B cell (primary cell): ENCODE measurements at regions not wholly inside any gene's neighbourhood (a gene's known extent, or its start where the extent isn't known, plus 50 kb on each side); places are given as distances from the start of the nearest gene placed in this dataset.

Experiments
- ATAC-seq: fragments of 200-7000 bp; cut with Tn5 transposase; one replicate; pipeline ENCODE4 v1.10.0; 2021; ENCODE audit warnings: low read depth, mild to moderate bottlenecking, moderate number of reproducible peaks, moderate library complexity
- CTCF ChIA-PET: fragments of 350-600 bp; sonication (Branson Sonifier 250); formaldehyde crosslinking; loops from one replicate; lab custom pipeline; 2021; ENCODE audit warnings: antibody characterized with exemption, inconsistent platforms; lab: Charles Lee
- POLR2A ChIA-PET: fragments of 350-600 bp; sonication (Branson Sonifier 250); formaldehyde crosslinking; loops from one replicate; lab custom pipeline; 2021; ENCODE audit warnings: antibody characterized with exemption; lab: Charles Lee
- DNase-seq: peaks from one replicate; pipeline ENCODE4 v3.0.0; 2013
- H2AFZ ChIP-seq: 2 replicates; pipeline ENCODE4 v1.6.1; 2012; ENCODE audit warnings: mild to moderate bottlenecking, low read depth, low read length; ENCODE audit not compliant: insufficient read depth, poor library complexity, severe bottlenecking
- H3K27ac ChIP-seq, 2 donors: 1 replicate in 1 of 2; 2 replicates in 1 of 2; pipeline ENCODE4 v1.5.1; 2012 to 2013; ENCODE audit warnings: low read length in 2 of 2, mild to moderate bottlenecking in 2 of 2, moderate library complexity in 1 of 2
- H3K27me3 ChIP-seq, 4 experiments: fragments of 200-600 bp in 1 of 4; sonication (generic) in 1 of 4; replicated peaks in 1 of 4; 1 replicate in 2 of 4; 2 replicates in 2 of 4; pipeline versions ENCODE4 v1.6.1 to v1.7.0; 2013 to 2016; ENCODE audit warnings: low read length in 3 of 4, mild to moderate bottlenecking in 2 of 4, mixed read lengths in 1 of 4, moderate library complexity in 1 of 4; ENCODE audit not compliant: insufficient read depth in 4 of 4, control insufficient read depth in 3 of 4; ENCODE audit errors: control extremely low read depth in 1 of 4
- H3K36me3 ChIP-seq, 2 experiments: replicated peaks in 1 of 2; 1 replicate in 1 of 2; 2 replicates in 1 of 2; pipeline versions ENCODE4 v1.6.1 to v1.7.1; 2013; ENCODE audit warnings: low read length in 1 of 2; ENCODE audit not compliant: insufficient read depth in 2 of 2, control insufficient read depth in 1 of 2; ENCODE audit errors: control extremely low read depth in 1 of 2, extremely low read depth in 1 of 2
- H3K4me1 ChIP-seq, 2 donors: fragments of 200-600 bp in 1 of 2; sonication (generic) in 1 of 2; 1 replicate in 1 of 2; 2 replicates in 1 of 2; pipeline versions ENCODE4 v1.5.1 to v1.6.1; 2013 to 2017; ENCODE audit warnings: low read length in 2 of 2; ENCODE audit not compliant: control insufficient read depth in 2 of 2, insufficient read depth in 2 of 2
- H3K4me2 ChIP-seq: replicated peaks from 2 replicates; pipeline ENCODE3; 2012; ENCODE audit warnings: mild to moderate bottlenecking, low read depth, low read length; ENCODE audit not compliant: poor library complexity, severe bottlenecking
- H3K4me3 ChIP-seq, 5 experiments: fragments of 200-600 bp in 1 of 5; sonication (generic) in 1 of 5; 1 replicate in 3 of 5; 2 replicates in 2 of 5; pipeline versions ENCODE4 v1.5.1 to v1.7.0; 2011 to 2016; ENCODE audit warnings: low read length in 4 of 5, mild to moderate bottlenecking in 4 of 5, low read depth in 2 of 5, control low read depth in 1 of 5, moderate library complexity in 1 of 5; ENCODE audit not compliant: insufficient read depth in 1 of 5; ENCODE audit errors: control extremely low read depth in 1 of 5, extremely low read depth in 1 of 5
- H3K79me2 ChIP-seq: fragments of 200-600 bp; sonication (generic); one replicate; pipeline ENCODE4 v1.6.0; 2016; ENCODE audit warnings: low read length; ENCODE audit not compliant: control insufficient read depth, insufficient read depth
- H3K9ac ChIP-seq: fragments of 200-600 bp; sonication (generic); 2 replicates; pipeline ENCODE4 v1.6.1; 2017; ENCODE audit warnings: mild to moderate bottlenecking, low read length, moderate library complexity
- H3K9me3 ChIP-seq, 3 donors: one replicate each; pipeline versions ENCODE4 v1.6.1 to v1.7.1; 2013; ENCODE audit warnings: low read length in 2 of 3; ENCODE audit not compliant: control insufficient read depth in 2 of 3, insufficient read depth in 1 of 3; ENCODE audit errors: control extremely low read depth in 1 of 3
- H4K20me1 ChIP-seq: 2 replicates; pipeline ENCODE4 v1.6.0; 2012; ENCODE audit warnings: mild to moderate bottlenecking, low read length; ENCODE audit not compliant: insufficient read depth, control insufficient read depth, poor library complexity, severe bottlenecking
- H3K27ac Mint-ChIP-seq: one replicate; pipeline ENCODE4 v1.8.0; 2021; ENCODE audit warnings: mixed read lengths
- H3K27me3 Mint-ChIP-seq: one replicate; pipeline ENCODE4 v1.8.0; 2021; ENCODE audit warnings: mixed read lengths
- H3K4me1 Mint-ChIP-seq: one replicate; pipeline ENCODE4 v1.8.0; 2021; ENCODE audit warnings: mixed read lengths
- H3K4me3 Mint-ChIP-seq: one replicate; pipeline ENCODE4 v1.8.0; 2021; ENCODE audit warnings: mixed read lengths
- H3K9me3 Mint-ChIP-seq: one replicate; pipeline ENCODE4 v1.8.0; 2022; ENCODE audit warnings: mixed read lengths; ENCODE audit not compliant: insufficient read depth
- CTCF ChIP-seq: fragments of 200-600 bp; IDR thresholded peaks from one replicate; pipeline ENCODE4 v1.8.0; 2022; ENCODE audit warnings: antibody characterized with exemption, mild to moderate bottlenecking
- EZH2 ChIP-seq: IDR thresholded peaks from 2 replicates; pipeline ENCODE4 v1.6.1; 2012; ENCODE audit warnings: borderline replicate concordance, low read depth, mild to moderate bottlenecking, moderate library complexity, low read length; ENCODE audit not compliant: insufficient read depth, poor library complexity, severe bottlenecking
- WGBS: methylation state at CpG from one replicate; pipeline ENCODE4 v1.1.5; 2013; ENCODE audit warnings: missing lambda C conversion rate; ENCODE audit not compliant: insufficient coverage; 5-methylcytosine and 5-hydroxymethylcytosine counted together
- intact Hi-C: fragments of 100-400 bp; cut with micrococcal nuclease; formaldehyde crosslinking; loops from one replicate; pipeline ENCODE4 v1.10.0; 2022

- CTCF ChIA-PET: no interaction called here
- no peaks in the 10 kb centered on the region for H4K20me1 ChIP-seq
- H3K27ac Mint-ChIP-seq: no peak overlapping the region
- no peak overlapping the region for H3K9ac ChIP-seq
- WGBS: 62% methylated on average over 7 of the region's 7 CpGs
- H3K36me3 ChIP-seq: no peaks in the 10 kb centered on the region
- H3K4me3 Mint-ChIP-seq: no peak overlapping the region
- peaks cover 5% of the 10 kb centered on the region for H3K4me1 Mint-ChIP-seq
- no peak overlapping the region for H3K4me3 ChIP-seq
- TF ChIP-seq EZH2 (no peak), CTCF (no peak)
- no peaks in the 10 kb centered on the region for H3K79me2 ChIP-seq
- intact Hi-C loops: no loop called here
- H3K27me3 Mint-ChIP-seq: peaks cover 40% of the 10 kb centered on the region
- H3K4me2 ChIP-seq: no peak overlapping the region
- ATAC-seq: no peak
- no peaks in the 10 kb centered on the region for H3K9me3 Mint-ChIP-seq
- POLR2A ChIA-PET: no interaction called here
- H3K27me3 ChIP-seq: peaks cover 0 to 11% (median 3%) of the 10 kb centered on the region in 4 experiments
- no peak for DNase-seq
- H3K27ac ChIP-seq: no peak overlapping the region
- no peaks in the 10 kb centered on the region for H3K9me3 ChIP-seq
- peaks cover 0 to 6% of the 10 kb centered on the region in 2 donors for H3K4me1 ChIP-seq
- no peak overlapping the region for H2AFZ ChIP-seq
Measured at GRCh38 chr10:128278362-128278761, 152.1 kb upstream of the MKI67 start.

- Histone ChIP-seq H3K27me3 (peaks cover 0 to 11% (median 1%) of the 10 kb centered on the region in 4 experiments), H4K20me1 (no peaks in the 10 kb centered on the region), H3K9ac (no peak overlapping the region), H3K27ac (no peak overlapping the region), H3K4me2 (no peak overlapping the region), H3K4me3 (no peak overlapping the region), H3K79me2 (no peaks in the 10 kb centered on the region), H3K9me3 (no peaks in the 10 kb centered on the region), H2AFZ (no peak overlapping the region), H3K4me1 (peaks cover 0 to under 1% of the 10 kb centered on the region in 2 donors), H3K36me3 (no peaks in the 10 kb centered on the region)
- H3K4me1 Mint-ChIP-seq: no peaks in the 10 kb centered on the region
- POLR2A ChIA-PET: no interaction called here
- WGBS: no CpG with 5 or more reads among the region's 2 CpGs
- DNase-seq: no peak
- no peak for ATAC-seq
- TF ChIP-seq CTCF (no peak), EZH2 (no peak)
- no peak overlapping the region for H3K27ac Mint-ChIP-seq
- CTCF ChIA-PET: no interaction called here
- H3K9me3 Mint-ChIP-seq: no peaks in the 10 kb centered on the region
- H3K4me3 Mint-ChIP-seq: no peak overlapping the region
- H3K27me3 Mint-ChIP-seq: peaks cover 35% of the 10 kb centered on the region
- intact Hi-C loops: no loop called here
Measured at GRCh38 chr10:128280271-128280670, 154.0 kb upstream of the MKI67 start.
